GM19351 (cell line): ENCODE measurements at regions not wholly inside any gene's neighbourhood (a gene's known extent, or its start where the extent isn't known, plus 50 kb on each side); places are given as distances from the start of the nearest gene placed in this dataset.

Source experiments
- ATAC-seq: cut with Tn5 transposase; IDR thresholded peaks from one replicate; pipeline ENCODE4 v1.9.1; 2021; ENCODE audit warnings: mild to moderate bottlenecking, moderate library complexity; ENCODE audit not compliant: unreplicated experiment

- no peak for ATAC-seq
Observed at GRCh38 chr5:3811116-3811515, 215.5 kb downstream of the IRX1 start.

- no peak for ATAC-seq
Observed at GRCh38 chr5:3818624-3819023, 223.0 kb downstream of the IRX1 start.

GRCh38 chr5:3825531-3826451 is 230.2 kb downstream of the IRX1 start:
- no peak for ATAC-seq

GRCh38 chr5:3827624-3828023 is 232.0 kb downstream of the IRX1 start:
- ATAC-seq, result no peak

- no peak for ATAC-seq
Observed at GRCh38 chr5:3828761-3829160, 233.1 kb downstream of the IRX1 start.

- ATAC-seq, result no peak
Observed at GRCh38 chr5:3833566-3833965, 237.9 kb downstream of the IRX1 start.

- no peak for ATAC-seq
Observed at GRCh38 chr5:3835811-3836210, 240.2 kb downstream of the IRX1 start.

- no peak for ATAC-seq
Observed at GRCh38 chr5:3836528-3836927, 240.9 kb downstream of the IRX1 start.

- no peak for ATAC-seq
Observed at GRCh38 chr5:3837506-3837905, 241.9 kb downstream of the IRX1 start.

GRCh38 chr5:3839151-3839550 is 243.5 kb downstream of the IRX1 start:
- no peak for ATAC-seq

- no peak for ATAC-seq
Observed at GRCh38 chr5:3842591-3842990, 247.0 kb downstream of the IRX1 start.

GRCh38 chr5:3843706-3844105 is 248.1 kb downstream of the IRX1 start:
- ATAC-seq, result no peak

GRCh38 chr5:3844266-3844665 is 248.6 kb downstream of the IRX1 start:
- ATAC-seq, result no peak

GRCh38 chr5:3845230-3845629 is 249.6 kb downstream of the IRX1 start:
- no peak for ATAC-seq

GRCh38 chr5:3852161-3852916 is 256.7 kb downstream of the IRX1 start:
- no peak for ATAC-seq

GRCh38 chr5:3853362-3853761 is 257.7 kb downstream of the IRX1 start:
- no peak for ATAC-seq

- no peak for ATAC-seq
Observed at GRCh38 chr5:3854188-3854821, 258.7 kb downstream of the IRX1 start.

- ATAC-seq, result no peak
Observed at GRCh38 chr5:3856036-3856435, 260.4 kb downstream of the IRX1 start.

- no peak for ATAC-seq
Observed at GRCh38 chr5:3858524-3858923, 262.9 kb downstream of the IRX1 start.

GRCh38 chr5:3862906-3863305 is 267.3 kb downstream of the IRX1 start:
- no peak for ATAC-seq

- no peak for ATAC-seq
Observed at GRCh38 chr5:3875144-3875543, 279.5 kb downstream of the IRX1 start.

- ATAC-seq, result no peak
Observed at GRCh38 chr5:3878267-3878666, 282.6 kb downstream of the IRX1 start.
